ENCODE measurements at regions not wholly inside any gene's neighbourhood (a gene's known extent, or its start where the extent isn't known, plus 50 kb on each side); places are given as distances from the start of the nearest gene placed in this dataset.
A peak's percentile ranks its signal among the peaks of the same experiment; 100 is the strongest.

DNA sequence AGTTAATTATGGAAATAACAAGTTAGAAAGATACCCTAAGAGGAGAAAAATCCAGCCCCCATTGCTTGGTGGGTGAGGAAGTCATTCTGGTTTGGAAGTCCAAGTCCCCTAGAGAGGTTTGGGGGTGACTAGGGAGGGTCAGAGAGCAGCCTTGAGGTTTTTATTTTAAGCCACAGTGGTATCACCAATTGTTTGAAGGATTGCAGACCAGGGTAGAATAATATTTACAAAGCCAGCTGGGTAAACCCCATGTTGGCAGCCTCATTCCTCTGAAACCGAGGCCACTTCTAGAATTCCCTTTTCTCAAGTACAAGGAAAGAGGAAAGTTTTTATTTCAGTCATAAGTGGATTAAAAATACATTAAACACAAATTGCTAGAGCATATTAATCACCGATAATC is 99.7 kb downstream of the TMEM170B start:
- TF ChIP-seq, protein P1, sequence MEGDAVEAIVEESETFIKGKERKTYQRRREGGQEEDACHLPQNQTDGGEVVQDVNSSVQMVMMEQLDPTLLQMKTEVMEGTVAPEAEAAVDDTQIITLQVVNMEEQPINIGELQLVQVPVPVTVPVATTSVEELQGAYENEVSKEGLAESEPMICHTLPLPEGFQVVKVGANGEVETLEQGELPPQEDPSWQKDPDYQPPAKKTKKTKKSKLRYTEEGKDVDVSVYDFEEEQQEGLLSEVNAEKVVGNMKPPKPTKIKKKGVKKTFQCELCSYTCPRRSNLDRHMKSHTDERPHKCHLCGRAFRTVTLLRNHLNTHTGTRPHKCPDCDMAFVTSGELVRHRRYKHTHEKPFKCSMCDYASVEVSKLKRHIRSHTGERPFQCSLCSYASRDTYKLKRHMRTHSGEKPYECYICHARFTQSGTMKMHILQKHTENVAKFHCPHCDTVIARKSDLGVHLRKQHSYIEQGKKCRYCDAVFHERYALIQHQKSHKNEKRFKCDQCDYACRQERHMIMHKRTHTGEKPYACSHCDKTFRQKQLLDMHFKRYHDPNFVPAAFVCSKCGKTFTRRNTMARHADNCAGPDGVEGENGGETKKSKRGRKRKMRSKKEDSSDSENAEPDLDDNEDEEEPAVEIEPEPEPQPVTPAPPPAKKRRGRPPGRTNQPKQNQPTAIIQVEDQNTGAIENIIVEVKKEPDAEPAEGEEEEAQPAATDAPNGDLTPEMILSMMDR (conservative IDR thresholded peaks at IDR 0.05): no peak
- H3K4me3 Mint-ChIP-seq: no peak overlapping the region
- Histone ChIP-seq H3K27ac (ENCODE audit: low read depth, low read length) (no peak overlapping the region), H3K4me3 (ENCODE audit: low read length) (no peak overlapping the region), H3K9ac (ENCODE audit: extremely low read depth, low read length, poor library complexity, severe bottlenecking) (no peak overlapping the region), H3K9me3 (ENCODE audit: control insufficient read depth, low read length) (no peaks in the 10 kb centered on the region), H3K4me1 (ENCODE audit: control insufficient read depth, insufficient read depth, low read length) (no peaks in the 10 kb centered on the region), H3K27me3 (ENCODE audit: control insufficient read depth, insufficient read depth, low read length, poor library complexity, severe bottlenecking) (no peaks in the 10 kb centered on the region), H3K36me3 (ENCODE audit: control insufficient read depth, insufficient read depth, low read length) (no peaks in the 10 kb centered on the region)
- DNase-seq: no peak
- peak overlapping the region; percentile 20 for H3K27ac Mint-ChIP-seq
- no peaks in the 10 kb centered on the region for H3K27me3 Mint-ChIP-seq (ENCODE audit: insufficient read depth)
- no peaks in the 10 kb centered on the region for H3K36me3 Mint-ChIP-seq (ENCODE audit: low read depth)
- peaks cover 7% of the 10 kb centered on the region for H3K4me1 Mint-ChIP-seq
- WGBS, 2 experiments (ENCODE audit: insufficient coverage in 1 of 2, insufficient read length in 1 of 2): 93% methylated on average over 2 of the region's 2 CpGs; no CpG with 5 or more reads in 1 of the 2 experiments
- peaks cover 8% of the 10 kb centered on the region for H3K9me3 Mint-ChIP-seq

DNA sequence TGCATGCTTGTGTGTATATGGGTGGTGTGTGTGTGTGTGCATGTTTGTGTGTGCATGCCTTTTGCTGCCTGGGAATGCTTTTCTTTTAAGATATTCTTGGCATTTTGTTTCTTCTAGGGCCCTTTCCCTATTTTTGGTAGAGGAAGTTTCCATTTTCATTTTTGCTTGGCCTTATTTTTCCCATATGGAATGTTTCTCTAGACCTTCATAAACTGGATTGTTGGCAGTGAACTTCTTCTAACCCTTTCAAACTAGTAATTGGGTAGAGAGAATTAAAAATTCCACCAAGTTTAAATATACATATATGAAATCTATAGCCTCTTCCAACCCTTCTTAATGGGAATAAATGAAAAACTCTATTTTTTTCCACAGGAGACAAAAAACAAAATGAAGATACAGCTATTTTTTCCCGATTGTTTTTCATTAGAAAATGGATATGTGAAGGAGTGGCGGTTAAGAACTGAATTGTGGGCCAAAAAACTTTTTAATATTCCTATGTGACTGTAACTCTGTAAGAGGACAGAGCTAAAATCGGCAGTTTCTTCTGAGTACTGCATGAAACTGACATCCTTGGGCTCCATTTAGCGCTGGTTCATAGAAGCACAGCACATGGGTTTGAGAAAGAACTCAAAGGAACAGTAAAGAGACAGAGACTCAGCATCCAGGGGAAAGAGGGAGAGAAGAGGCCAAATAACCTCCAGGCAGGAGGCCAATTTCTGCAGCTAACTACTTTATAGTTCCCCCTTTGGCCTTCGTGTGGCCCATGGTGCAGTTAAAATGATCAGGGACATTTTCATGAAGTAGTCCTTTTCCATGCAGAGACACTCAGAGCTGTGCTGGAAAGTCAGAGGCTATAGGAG is 102.1 kb downstream of the TMEM170B start:
- Mint-ChIP-seq H3K4me1 (peaks cover 7% of the 10 kb centered on the region), H3K4me3 (no peak overlapping the region), H3K9me3 (peaks cover 8% of the 10 kb centered on the region), H3K27me3 (ENCODE audit: insufficient read depth) (no peaks in the 10 kb centered on the region), H3K36me3 (ENCODE audit: low read depth) (no peaks in the 10 kb centered on the region), H3K27ac (no peak overlapping the region)
- H3K27me3 ChIP-seq (ENCODE audit: control insufficient read depth, insufficient read depth, low read length, poor library complexity, severe bottlenecking): no peaks in the 10 kb centered on the region
- 88 to 93% methylated on average over 5 of the region's 5 CpGs for WGBS, 2 experiments (ENCODE audit: insufficient coverage in 1 of 2, insufficient read length in 1 of 2)
- no peak for DNase-seq
- no peaks in the 10 kb centered on the region for H3K36me3 ChIP-seq (ENCODE audit: control insufficient read depth, insufficient read depth, low read length)
- H3K27ac ChIP-seq (ENCODE audit: low read depth, low read length): no peak overlapping the region
- no peaks in the 10 kb centered on the region for H3K9me3 ChIP-seq (ENCODE audit: control insufficient read depth, low read length)
- no peak overlapping the region for H3K9ac ChIP-seq (ENCODE audit: extremely low read depth, low read length, poor library complexity, severe bottlenecking)
- no peak overlapping the region for H3K4me3 ChIP-seq (ENCODE audit: low read length)
- TF ChIP-seq, protein P1 (conservative IDR thresholded peaks at IDR 0.05): no peak
- no peaks in the 10 kb centered on the region for H3K4me1 ChIP-seq (ENCODE audit: control insufficient read depth, insufficient read depth, low read length)

DNA sequence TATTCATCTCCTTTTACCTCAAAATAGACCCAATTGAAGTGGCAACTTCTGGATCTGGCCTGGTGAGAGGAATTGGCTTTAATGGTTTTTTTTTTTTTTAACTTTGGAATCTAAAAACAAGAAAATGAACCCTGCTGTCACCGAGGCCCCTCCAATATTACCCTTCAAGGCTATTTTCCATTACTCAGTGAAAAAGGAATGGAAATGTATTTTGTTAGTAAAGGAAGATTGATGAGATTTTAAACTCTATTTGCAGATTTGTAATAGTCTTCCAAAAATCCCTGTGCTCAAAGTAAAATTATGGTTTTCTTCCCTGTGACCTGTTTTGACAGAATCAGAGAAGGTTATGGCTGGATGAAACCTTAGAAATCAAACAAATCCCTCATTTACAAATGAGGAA is 102.9 kb downstream of the TMEM170B start:
- Mint-ChIP-seq H3K4me3 (no peak overlapping the region), H3K27ac (no peak overlapping the region)

More for the DNA sequence above, 102.9 kb downstream of the TMEM170B start:
- TF ChIP-seq, protein P1 (conservative IDR thresholded peaks at IDR 0.05): no peak
- no peaks in the 10 kb centered on the region for H3K27me3 Mint-ChIP-seq (ENCODE audit: insufficient read depth)
- H3K9ac ChIP-seq (ENCODE audit: extremely low read depth, low read length, poor library complexity, severe bottlenecking): no peak overlapping the region
- H3K4me3 ChIP-seq (ENCODE audit: low read length): no peak overlapping the region
- DNase-seq: no peak
- peaks cover 7% of the 10 kb centered on the region for H3K4me1 Mint-ChIP-seq
- no peaks in the 10 kb centered on the region for H3K9me3 ChIP-seq (ENCODE audit: control insufficient read depth, low read length)
- peaks cover 8% of the 10 kb centered on the region for H3K9me3 Mint-ChIP-seq
- no CpG with 5 or more reads among the region's 1 CpG for WGBS, 2 experiments (ENCODE audit: insufficient coverage in 1 of 2, insufficient read length in 1 of 2)
- no peaks in the 10 kb centered on the region for H3K36me3 Mint-ChIP-seq (ENCODE audit: low read depth)
- no peaks in the 10 kb centered on the region for H3K27me3 ChIP-seq (ENCODE audit: control insufficient read depth, insufficient read depth, low read length, poor library complexity, severe bottlenecking)
- no peak overlapping the region for H3K27ac ChIP-seq (ENCODE audit: low read depth, low read length)
- H3K36me3 ChIP-seq (ENCODE audit: control insufficient read depth, insufficient read depth, low read length): no peaks in the 10 kb centered on the region
- no peaks in the 10 kb centered on the region for H3K4me1 ChIP-seq (ENCODE audit: control insufficient read depth, insufficient read depth, low read length)
